Mesothelial cell of epicardium (in vitro differentiated cells): ENCODE measurements at regions not wholly inside any gene's neighbourhood (a gene's known extent, or its start where the extent isn't known, plus 50 kb on each side); places are given as distances from the start of the nearest gene placed in this dataset.

Experiments used
- DNase-seq, 2 experiments: peaks; one replicate each; pipeline ENCODE4 v3.0.0; 2021; ENCODE audit warnings: low spot score in 2 of 2; ENCODE audit not compliant: unreplicated experiment in 2 of 2
- H3K27ac Mint-ChIP-seq: 2 replicates; pipeline ENCODE4 v1.8.0; 2021; ENCODE audit warnings: mixed read lengths
- H3K27me3 Mint-ChIP-seq: 2 replicates; pipeline ENCODE4 v1.8.0; 2021; ENCODE audit warnings: low read depth, mixed read lengths
- H3K36me3 Mint-ChIP-seq: 2 replicates; pipeline ENCODE4 v1.8.0; 2021; ENCODE audit warnings: mixed read lengths
- H3K4me1 Mint-ChIP-seq: 2 replicates; pipeline ENCODE4 v1.8.0; 2021; ENCODE audit warnings: mixed read lengths
- H3K4me3 Mint-ChIP-seq: 2 replicates; pipeline ENCODE4 v1.8.0; 2021; ENCODE audit warnings: mild to moderate bottlenecking, moderate library complexity, mixed read lengths
- H3K9me3 Mint-ChIP-seq: 2 replicates; pipeline ENCODE4 v1.8.0; 2021; ENCODE audit warnings: mixed read lengths
- CTCF ChIP-seq: fragments of 200-600 bp; sonication (generic); IDR thresholded peaks from one replicate; pipeline ENCODE4 v1.5.0; 2021; ENCODE audit warnings: antibody characterized with exemption; ENCODE audit not compliant: unreplicated experiment

- Mint-ChIP-seq H3K27ac (no peak overlapping the region), H3K9me3 (peaks cover 22% of the 10 kb centered on the region), H3K4me1 (no peaks in the 10 kb centered on the region), H3K4me3 (no peak overlapping the region), H3K27me3 (no peaks in the 10 kb centered on the region), H3K36me3 (no peaks in the 10 kb centered on the region)
- no peak for TF ChIP-seq CTCF
- no peak for DNase-seq
Observed at GRCh38 chr3:70818145-70818544, 505.7 kb upstream of the MDFIC2 start.

- H3K4me3 Mint-ChIP-seq = no peak overlapping the region
- no peaks in the 10 kb centered on the region for H3K36me3 Mint-ChIP-seq
- TF ChIP-seq CTCF = no peak
- no peak overlapping the region for H3K27ac Mint-ChIP-seq
- no peak for DNase-seq
- H3K27me3 Mint-ChIP-seq = no peaks in the 10 kb centered on the region
- H3K4me1 Mint-ChIP-seq = peaks cover 6% of the 10 kb centered on the region
- H3K9me3 Mint-ChIP-seq = peaks cover 22% of the 10 kb centered on the region
Observed at GRCh38 chr3:70816346-70816745, 503.9 kb upstream of the MDFIC2 start.

GRCh38 chr3:70815817-70816216 lies 503.4 kb upstream of the MDFIC2 start:
- Mint-ChIP-seq H3K27ac (no peak overlapping the region), H3K4me1 (peaks cover 10% of the 10 kb centered on the region)

GRCh38 chr3:70813311-70813710 lies 500.9 kb upstream of the MDFIC2 start:
- no peak overlapping the region for H3K4me3 Mint-ChIP-seq
- no peaks in the 10 kb centered on the region for H3K27me3 Mint-ChIP-seq
- peaks cover 10% of the 10 kb centered on the region for H3K4me1 Mint-ChIP-seq

More at GRCh38 chr3:70815817-70816216, 503.4 kb upstream of the MDFIC2 start:
- Mint-ChIP-seq H3K9me3 (peaks cover 22% of the 10 kb centered on the region), H3K4me3 (no peak overlapping the region), H3K27me3 (no peaks in the 10 kb centered on the region), H3K36me3 (no peaks in the 10 kb centered on the region)
- TF ChIP-seq CTCF = no peak
- DNase-seq = no peak

GRCh38 chr3:70811880-70812279 lies 499.4 kb upstream of the MDFIC2 start:
- no peak overlapping the region for H3K27ac Mint-ChIP-seq
- DNase-seq = no peak

More at GRCh38 chr3:70813311-70813710, 500.9 kb upstream of the MDFIC2 start:
- Mint-ChIP-seq H3K27ac (no peak overlapping the region), H3K36me3 (no peaks in the 10 kb centered on the region), H3K9me3 (peaks cover 22% of the 10 kb centered on the region)
- TF ChIP-seq CTCF = no peak
- DNase-seq = no peak

More at GRCh38 chr3:70811880-70812279, 499.4 kb upstream of the MDFIC2 start:
- H3K4me3 Mint-ChIP-seq = no peak overlapping the region
- peaks cover 10% of the 10 kb centered on the region for H3K9me3 Mint-ChIP-seq
- no peaks in the 10 kb centered on the region for H3K27me3 Mint-ChIP-seq
- H3K36me3 Mint-ChIP-seq = no peaks in the 10 kb centered on the region
- H3K4me1 Mint-ChIP-seq = peaks cover 10% of the 10 kb centered on the region
- no peak for TF ChIP-seq CTCF
